A673 (cell line): ENCODE measurements at regions not wholly inside any gene's neighbourhood (a gene's known extent, or its start where the extent isn't known, plus 50 kb on each side); places are given as distances from the start of the nearest gene placed in this dataset.

Experiments used
- BruUV-seq: library from RNA; stranded (reverse); fragments of 400-500 nt; replicated peaks from 2 replicates; lab custom pipeline; 2021; lab: Mats Ljungman, UMichigan
- CTCF ChIA-PET: fragments of 300-600 bp; sonication (Branson Sonifier 250); formaldehyde crosslinking; loops from one replicate; lab custom pipeline; 2022; ENCODE audit warnings: antibody characterized with exemption; lab: Charles Lee
- POLR2A ChIA-PET: fragments of 300-600 bp; sonication (Branson Sonifier 250); formaldehyde crosslinking; loops from one replicate; lab custom pipeline; 2022; ENCODE audit warnings: antibody characterized with exemption; ENCODE audit not compliant: low non-redundant PET; lab: Charles Lee
- DNase-seq: peaks from one replicate; pipeline ENCODE4 v3.0.0-alpha.2; 2015; ENCODE audit warnings: low spot score
- H3K27ac ChIP-seq: fragments of 200-600 bp; sonication (generic); 2 replicates; pipeline ENCODE4 v1.5.1; 2016; ENCODE audit warnings: mixed run types, low read depth, mild to moderate bottlenecking, mixed read lengths, antibody characterized with exemption, low read length; ENCODE audit not compliant: poor library complexity, severe bottlenecking
- H3K27me3 ChIP-seq: fragments of 200-600 bp; sonication (generic); replicated peaks from 2 replicates; pipeline ENCODE4 v1.6.1; 2017; ENCODE audit warnings: mixed run types, low read depth, mild to moderate bottlenecking, mixed read lengths, antibody characterized with exemption, low read length; ENCODE audit not compliant: insufficient read depth, poor library complexity
- H3K36me3 ChIP-seq: fragments of 200-600 bp; sonication (generic); 2 replicates; pipeline ENCODE4 v1.6.1; 2016; ENCODE audit warnings: mixed run types, mild to moderate bottlenecking, mixed read lengths, antibody characterized with exemption, low read length; ENCODE audit not compliant: insufficient read depth, poor library complexity, severe bottlenecking
- H3K4me1 ChIP-seq: fragments of 200-600 bp; sonication (generic); 2 replicates; pipeline ENCODE4 v1.6.1; 2017; ENCODE audit warnings: mixed run types, mild to moderate bottlenecking, mixed read lengths, antibody characterized with exemption, low read length; ENCODE audit not compliant: insufficient read depth, poor library complexity, severe bottlenecking
- H3K4me3 ChIP-seq: fragments of 200-600 bp; sonication (generic); 2 replicates; pipeline ENCODE4 v1.5.1; 2016; ENCODE audit warnings: low read depth, mixed run types, mild to moderate bottlenecking, mixed read lengths, low read length; ENCODE audit not compliant: poor library complexity, severe bottlenecking
- H3K9me3 ChIP-seq: fragments of 200-600 bp; sonication (generic); 2 replicates; pipeline ENCODE4 v1.6.1; 2016; ENCODE audit warnings: mixed run types, low read depth, mild to moderate bottlenecking, mixed read lengths, antibody characterized with exemption, low read length; ENCODE audit not compliant: poor library complexity, severe bottlenecking
- EZH2 ChIP-seq: fragments of 200-600 bp; sonication (generic); IDR thresholded peaks from 2 replicates; pipeline ENCODE4 v1.6.1; 2017; ENCODE audit warnings: borderline replicate concordance, low read depth, mild to moderate bottlenecking, mixed read lengths, antibody characterized with exemption, low read length; ENCODE audit not compliant: poor library complexity, severe bottlenecking
- intact Hi-C: fragments of 100-400 bp; cut with micrococcal nuclease; formaldehyde crosslinking; loops from one replicate; pipeline ENCODE4 v1.10.0; 2022; ENCODE audit not compliant: unreplicated experiment
- TF ChIP-seq, protein P1 (sequence below): fragments of 300-800, 200-600 bp; sonication (generic); conservative IDR thresholded peaks from 2 replicates; pipeline ENCODE4 v1.5.1; 2017; ENCODE audit warnings: low read depth, mild to moderate bottlenecking, antibody characterized with exemption, low read length, moderate library complexity, mixed read lengths

DNA sequence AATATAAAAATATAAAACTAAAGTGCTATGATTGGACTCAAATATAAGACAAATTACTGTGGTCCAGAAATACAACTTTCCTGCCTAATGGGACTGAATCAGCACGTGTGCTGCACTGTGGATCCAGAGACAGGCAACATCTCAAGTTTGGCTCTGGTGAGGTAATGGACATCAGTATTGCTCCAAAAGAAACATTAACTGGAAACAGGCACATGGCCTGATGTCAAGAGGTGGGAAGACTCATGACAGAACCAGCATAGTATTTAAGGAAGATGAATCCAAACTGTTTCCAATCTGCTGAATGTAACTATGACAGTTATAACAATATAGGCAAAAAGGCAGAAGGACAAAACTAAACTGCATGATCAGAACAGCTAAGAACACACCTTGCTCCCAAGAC is 354.6 kb downstream of the FSIP2 start:
- POLR2A ChIA-PET = no interaction called here
- H3K9me3 ChIP-seq = no peaks in the 10 kb centered on the region
- CTCF ChIA-PET = no interaction called here
- H3K4me3 ChIP-seq = no peak overlapping the region
- no peak for DNase-seq
- intact Hi-C loops = no loop called here
- H3K27ac ChIP-seq = no peak overlapping the region
- no peaks in the 10 kb centered on the region for H3K4me1 ChIP-seq
- H3K27me3 ChIP-seq = no peaks in the 10 kb centered on the region
- H3K36me3 ChIP-seq = no peaks in the 10 kb centered on the region
- TF ChIP-seq, protein P1, sequence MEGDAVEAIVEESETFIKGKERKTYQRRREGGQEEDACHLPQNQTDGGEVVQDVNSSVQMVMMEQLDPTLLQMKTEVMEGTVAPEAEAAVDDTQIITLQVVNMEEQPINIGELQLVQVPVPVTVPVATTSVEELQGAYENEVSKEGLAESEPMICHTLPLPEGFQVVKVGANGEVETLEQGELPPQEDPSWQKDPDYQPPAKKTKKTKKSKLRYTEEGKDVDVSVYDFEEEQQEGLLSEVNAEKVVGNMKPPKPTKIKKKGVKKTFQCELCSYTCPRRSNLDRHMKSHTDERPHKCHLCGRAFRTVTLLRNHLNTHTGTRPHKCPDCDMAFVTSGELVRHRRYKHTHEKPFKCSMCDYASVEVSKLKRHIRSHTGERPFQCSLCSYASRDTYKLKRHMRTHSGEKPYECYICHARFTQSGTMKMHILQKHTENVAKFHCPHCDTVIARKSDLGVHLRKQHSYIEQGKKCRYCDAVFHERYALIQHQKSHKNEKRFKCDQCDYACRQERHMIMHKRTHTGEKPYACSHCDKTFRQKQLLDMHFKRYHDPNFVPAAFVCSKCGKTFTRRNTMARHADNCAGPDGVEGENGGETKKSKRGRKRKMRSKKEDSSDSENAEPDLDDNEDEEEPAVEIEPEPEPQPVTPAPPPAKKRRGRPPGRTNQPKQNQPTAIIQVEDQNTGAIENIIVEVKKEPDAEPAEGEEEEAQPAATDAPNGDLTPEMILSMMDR = no peak
- no peak for TF ChIP-seq EZH2
- BruUV-seq = no TSS peak

DNA sequence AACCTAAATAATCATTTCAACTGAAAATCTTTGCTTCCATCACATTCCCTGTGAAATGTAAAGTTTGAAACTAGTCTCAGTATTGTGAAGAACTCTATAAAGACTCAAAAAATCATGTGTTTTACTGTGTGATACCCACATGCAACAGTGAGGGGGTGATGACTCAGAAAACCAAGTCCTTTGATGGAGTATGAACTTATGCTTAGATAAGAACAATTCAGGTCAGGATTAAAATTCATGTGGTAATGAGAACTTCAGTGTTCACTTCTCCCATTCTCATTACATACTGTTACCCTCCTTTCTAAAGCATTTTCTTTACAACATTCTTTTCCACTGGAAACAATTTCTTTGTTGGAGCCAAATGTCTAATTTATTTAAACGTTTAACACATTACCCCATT is 360.2 kb downstream of the FSIP2 start:
- ChIA-PET POLR2A (no interaction called here), CTCF (no interaction called here)
- no peaks in the 10 kb centered on the region for H3K9me3 ChIP-seq
- TF ChIP-seq, protein P1 = no peak
- no peak for TF ChIP-seq EZH2
- intact Hi-C loops = no loop called here
- H3K4me3 ChIP-seq = no peak overlapping the region
- H3K27me3 ChIP-seq = no peaks in the 10 kb centered on the region
- no peaks in the 10 kb centered on the region for H3K4me1 ChIP-seq
- H3K27ac ChIP-seq = no peak overlapping the region
- DNase-seq = no peak
- BruUV-seq = no TSS peak
- no peaks in the 10 kb centered on the region for H3K36me3 ChIP-seq

DNA sequence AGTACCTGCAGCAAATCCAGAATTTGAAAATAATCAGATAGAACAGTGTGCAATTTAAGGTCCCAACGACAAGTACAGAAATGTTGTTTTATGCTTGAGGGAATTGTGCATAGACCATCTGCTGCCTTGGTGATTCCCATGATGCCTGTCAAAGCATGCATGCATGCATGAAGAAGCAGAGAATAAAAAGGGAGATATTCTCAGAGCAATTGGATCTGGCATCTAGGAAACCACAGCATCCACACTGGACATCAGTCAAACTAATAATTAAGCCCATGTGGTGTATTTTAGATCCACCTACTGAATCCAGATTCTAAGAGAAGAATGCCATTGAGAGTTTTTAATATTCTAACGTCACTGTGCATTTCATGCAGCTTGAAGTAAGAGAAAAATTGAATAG is 361.2 kb downstream of the FSIP2 start:
- no peaks in the 10 kb centered on the region for H3K9me3 ChIP-seq
- no peak overlapping the region for H3K4me3 ChIP-seq
- H3K36me3 ChIP-seq = no peaks in the 10 kb centered on the region
- no TSS peak for BruUV-seq
- H3K4me1 ChIP-seq = no peaks in the 10 kb centered on the region
- H3K27me3 ChIP-seq = no peaks in the 10 kb centered on the region
- intact Hi-C loops = no loop called here
- ChIA-PET POLR2A (no interaction called here), CTCF (no interaction called here)
- no peak for TF ChIP-seq EZH2
- TF ChIP-seq, protein P1 = no peak
- DNase-seq = no peak
- no peak overlapping the region for H3K27ac ChIP-seq
